A673 (cell line): ENCODE measurements at regions not wholly inside any gene's neighbourhood (a gene's known extent, or its start where the extent isn't known, plus 50 kb on each side); places are given as distances from the start of the nearest gene placed in this dataset.

ENCODE experiments used
- CTCF ChIP-seq: fragments of 300-800, 200-600 bp; sonication (generic); conservative IDR thresholded peaks from 2 replicates; pipeline ENCODE4 v1.5.1; 2017; ENCODE audit warnings: low read depth, mild to moderate bottlenecking, antibody characterized with exemption, low read length, moderate library complexity, mixed read lengths
- EZH2 ChIP-seq: fragments of 200-600 bp; sonication (generic); IDR thresholded peaks from 2 replicates; pipeline ENCODE4 v1.6.1; 2017; ENCODE audit warnings: borderline replicate concordance, low read depth, mild to moderate bottlenecking, mixed read lengths, antibody characterized with exemption, low read length; ENCODE audit not compliant: poor library complexity, severe bottlenecking

GRCh38 chr7:25037325-25037724 lies 57.3 kb upstream of the OSBPL3 start:
- TF ChIP-seq EZH2 = no peak
- TF ChIP-seq CTCF = no peak
